GM06990 (cell line): ENCODE measurements at regions not wholly inside any gene's neighbourhood (a gene's known extent, or its start where the extent isn't known, plus 50 kb on each side); places are given as distances from the start of the nearest gene placed in this dataset.

Experiments used
- DNase-seq: peaks from one replicate; pipeline ENCODE4 v3.0.0-alpha.2; 2011; ENCODE audit not compliant: insufficient read length; ENCODE audit errors: extremely low read depth
- H3K27me3 ChIP-seq: replicated peaks from 2 replicates; pipeline ENCODE4 v1.6.0; 2011; ENCODE audit warnings: low read length; ENCODE audit not compliant: control insufficient read depth, insufficient read depth
- H3K36me3 ChIP-seq: 2 replicates; pipeline ENCODE4 v1.5.1; 2011; ENCODE audit warnings: low read length; ENCODE audit not compliant: control insufficient read depth, insufficient read depth
- H3K4me3 ChIP-seq: replicated peaks from 2 replicates; pipeline ENCODE4 v1.5.1; 2011; ENCODE audit warnings: low read depth, mild to moderate bottlenecking, control low read depth, low read length
- TF ChIP-seq, protein P1 (sequence below): IDR thresholded peaks from 2 replicates; pipeline ENCODE4 v1.5.1; 2011; ENCODE audit warnings: low read length, control low read depth, mild to moderate bottlenecking, inconsistent platforms; ENCODE audit not compliant: insufficient read depth, poor library complexity, severe bottlenecking

DNA sequence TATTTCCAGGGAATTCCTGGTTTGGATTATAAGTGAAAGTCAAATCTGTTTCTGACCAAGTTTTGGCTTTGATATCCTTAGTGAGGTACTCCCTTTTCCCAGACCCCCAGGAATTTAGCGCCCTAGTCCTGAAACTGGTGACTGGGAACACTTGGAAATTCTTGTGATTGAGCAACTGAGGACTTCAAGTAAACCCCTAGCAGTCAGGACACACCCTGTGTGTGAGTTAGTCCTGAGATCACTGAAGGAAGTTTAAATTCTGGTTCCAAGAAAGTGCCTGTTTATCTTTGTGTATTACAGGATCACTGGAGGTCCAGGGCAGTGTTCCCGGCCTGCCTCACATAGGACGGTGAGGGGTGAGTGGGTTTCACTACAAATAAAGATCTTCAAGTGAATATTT, 95.1 kb upstream of the F3 start:
- no peak for DNase-seq
- Histone ChIP-seq H3K27me3 (no peaks in the 10 kb centered on the region), H3K4me3 (no peak overlapping the region), H3K36me3 (no peaks in the 10 kb centered on the region)
- TF ChIP-seq, protein P1, sequence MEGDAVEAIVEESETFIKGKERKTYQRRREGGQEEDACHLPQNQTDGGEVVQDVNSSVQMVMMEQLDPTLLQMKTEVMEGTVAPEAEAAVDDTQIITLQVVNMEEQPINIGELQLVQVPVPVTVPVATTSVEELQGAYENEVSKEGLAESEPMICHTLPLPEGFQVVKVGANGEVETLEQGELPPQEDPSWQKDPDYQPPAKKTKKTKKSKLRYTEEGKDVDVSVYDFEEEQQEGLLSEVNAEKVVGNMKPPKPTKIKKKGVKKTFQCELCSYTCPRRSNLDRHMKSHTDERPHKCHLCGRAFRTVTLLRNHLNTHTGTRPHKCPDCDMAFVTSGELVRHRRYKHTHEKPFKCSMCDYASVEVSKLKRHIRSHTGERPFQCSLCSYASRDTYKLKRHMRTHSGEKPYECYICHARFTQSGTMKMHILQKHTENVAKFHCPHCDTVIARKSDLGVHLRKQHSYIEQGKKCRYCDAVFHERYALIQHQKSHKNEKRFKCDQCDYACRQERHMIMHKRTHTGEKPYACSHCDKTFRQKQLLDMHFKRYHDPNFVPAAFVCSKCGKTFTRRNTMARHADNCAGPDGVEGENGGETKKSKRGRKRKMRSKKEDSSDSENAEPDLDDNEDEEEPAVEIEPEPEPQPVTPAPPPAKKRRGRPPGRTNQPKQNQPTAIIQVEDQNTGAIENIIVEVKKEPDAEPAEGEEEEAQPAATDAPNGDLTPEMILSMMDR, result no peak

- TF ChIP-seq, protein P1, result no peak
- H3K36me3 ChIP-seq, result no peaks in the 10 kb centered on the region
- H3K27me3 ChIP-seq, result no peaks in the 10 kb centered on the region
- no peak overlapping the region for H3K4me3 ChIP-seq
- no peak for DNase-seq
Observed at GRCh38 chr1:94636100-94636499, 94.5 kb upstream of the F3 start.

- no peak overlapping the region for H3K4me3 ChIP-seq
- no peak for DNase-seq
- TF ChIP-seq, protein P1, result no peak
- no peaks in the 10 kb centered on the region for H3K36me3 ChIP-seq
- no peaks in the 10 kb centered on the region for H3K27me3 ChIP-seq
Observed at GRCh38 chr1:94634977-94635416, 93.4 kb upstream of the F3 start.

DNA sequence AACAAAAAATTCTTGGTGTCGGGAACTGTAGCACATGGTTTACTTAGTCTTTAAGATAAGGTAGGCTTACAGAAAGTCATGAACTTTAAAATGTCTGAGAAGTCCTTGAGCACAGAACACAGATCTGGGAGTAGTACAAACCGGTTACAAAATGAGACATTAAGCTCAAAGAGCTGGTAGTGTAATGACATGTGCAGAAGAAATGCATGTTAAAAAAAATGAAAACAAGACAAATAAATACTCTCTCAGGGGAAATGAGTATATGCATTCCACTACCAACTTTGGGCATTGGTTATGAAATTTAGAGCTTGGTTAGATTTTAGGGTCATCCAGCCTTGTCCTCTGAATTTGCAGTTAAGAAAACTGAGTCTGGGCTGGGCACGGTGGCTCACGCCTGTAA, 91.5 kb upstream of the F3 start:
- no peaks in the 10 kb centered on the region for H3K27me3 ChIP-seq
- DNase-seq, result no peak
- no peak overlapping the region for H3K4me3 ChIP-seq
- TF ChIP-seq, protein P1, result no peak
- H3K36me3 ChIP-seq, result no peaks in the 10 kb centered on the region

- Histone ChIP-seq H3K4me3 (no peak overlapping the region), H3K27me3 (no peaks in the 10 kb centered on the region), H3K36me3 (no peaks in the 10 kb centered on the region)
- TF ChIP-seq, protein P1, result no peak
- DNase-seq, result no peak
Observed at GRCh38 chr1:94629259-94630181, 88.0 kb upstream of the F3 start.
